ENCODE measurements at regions not wholly inside any gene's neighbourhood (a gene's known extent, or its start where the extent isn't known, plus 50 kb on each side); places are given as distances from the start of the nearest gene placed in this dataset.
A peak's percentile ranks its signal among the peaks of the same experiment; 100 is the strongest.
"Not testable (repeated sequence)": the region's sequence is repeated elsewhere in the genome, so short reads cannot be mapped to it uniquely, and the experiment has no call there.

- DNase-seq (ENCODE audit: low read depth in 2 of 2) = no peak
These were observed 53.5 kb downstream of the XCL2 start for GRCh38 chr1:168490306-168490705.

- DNase-seq (ENCODE audit: low read depth in 2 of 2) = no peak
These were observed 55.7 kb downstream of the XCL2 start for GRCh38 chr1:168488138-168488537.

- DNase-seq (ENCODE audit: low read depth in 2 of 2) = not testable (repeated sequence)
These were observed 57.0 kb downstream of the XCL2 start for GRCh38 chr1:168486820-168487219.

GRCh38 chr1:168485048-168485447 lies 58.7 kb downstream of the XCL2 start:
- DNase-seq (ENCODE audit: low read depth in 2 of 2) = no peak

- no peak for DNase-seq (ENCODE audit: low read depth in 2 of 2)
These were observed 59.7 kb downstream of the XCL2 start for GRCh38 chr1:168484083-168484482.

GRCh38 chr1:168483539-168483938 lies 60.3 kb downstream of the XCL2 start:
- DNase-seq (ENCODE audit: low read depth in 2 of 2) = no peak

GRCh38 chr1:168482106-168482505 lies 61.7 kb downstream of the XCL2 start:
- DNase-seq (ENCODE audit: low read depth in 2 of 2) = no peak

GRCh38 chr1:168481586-168481985 lies 62.2 kb downstream of the XCL2 start:
- no peak for DNase-seq (ENCODE audit: low read depth in 2 of 2)

- DNase-seq (ENCODE audit: low read depth in 2 of 2) = no peak
These were observed 62.8 kb downstream of the XCL2 start for GRCh38 chr1:168480997-168481396.

GRCh38 chr1:168477792-168478191 lies 66.0 kb downstream of the XCL2 start:
- no peak for DNase-seq (ENCODE audit: low read depth in 2 of 2)

GRCh38 chr1:168476588-168477385 lies 67.0 kb downstream of the XCL2 start:
- no peak for DNase-seq (ENCODE audit: low read depth in 2 of 2)

GRCh38 chr1:168474322-168474721 lies 69.5 kb downstream of the XCL2 start:
- DNase-seq (ENCODE audit: low read depth in 2 of 2) = no peak

- no peak for DNase-seq (ENCODE audit: low read depth in 2 of 2)
These were observed 70.7 kb downstream of the XCL2 start for GRCh38 chr1:168473126-168473525.

GRCh38 chr1:168472223-168472622 lies 71.6 kb downstream of the XCL2 start:
- no peak for DNase-seq (ENCODE audit: low read depth in 2 of 2)

GRCh38 chr1:168470901-168471431 lies 72.8 kb downstream of the XCL2 start:
- DNase-seq (ENCODE audit: low read depth in 2 of 2) = no peak

GRCh38 chr1:168469690-168470089 lies 74.1 kb downstream of the XCL2 start:
- peak; percentile 39 to 40 for DNase-seq (ENCODE audit: low read depth in 2 of 2)

- no peak for DNase-seq (ENCODE audit: low read depth in 2 of 2)
These were observed 75.0 kb downstream of the XCL2 start for GRCh38 chr1:168468822-168469221.

- DNase-seq (ENCODE audit: low read depth in 2 of 2) = no peak
These were observed 75.6 kb downstream of the XCL2 start for GRCh38 chr1:168468042-168468809.

- no peak for DNase-seq (ENCODE audit: low read depth in 2 of 2)
These were observed 76.3 kb downstream of the XCL2 start for GRCh38 chr1:168467452-168467851.

GRCh38 chr1:168466714-168467131 lies 77.1 kb downstream of the XCL2 start:
- no peak for DNase-seq (ENCODE audit: low read depth in 2 of 2)

- DNase-seq (ENCODE audit: low read depth in 2 of 2) = peak; percentile 54 to 61
These were observed 77.6 kb downstream of the XCL2 start for GRCh38 chr1:168466092-168466713.

- not testable (repeated sequence) for DNase-seq (ENCODE audit: low read depth in 2 of 2)
These were observed 82.7 kb downstream of the XCL2 start for GRCh38 chr1:168461108-168461507.

Measured in stimulated activated CD8-positive, alpha-beta memory T cell treated with anti-CD3 and anti-CD28 coated beads, Interleukin-7, amount 100 ng/mL, for 4 hours (primary cell).